HG03045 (cell line): ENCODE measurements at regions not wholly inside any gene's neighbourhood (a gene's known extent, or its start where the extent isn't known, plus 50 kb on each side); places are given as distances from the start of the nearest gene placed in this dataset.

Experiments used
- ATAC-seq: cut with Tn5 transposase; IDR thresholded peaks from one replicate; pipeline ENCODE4 v1.9.1; 2021; ENCODE audit warnings: mild to moderate bottlenecking, moderate library complexity; ENCODE audit not compliant: unreplicated experiment

DNA sequence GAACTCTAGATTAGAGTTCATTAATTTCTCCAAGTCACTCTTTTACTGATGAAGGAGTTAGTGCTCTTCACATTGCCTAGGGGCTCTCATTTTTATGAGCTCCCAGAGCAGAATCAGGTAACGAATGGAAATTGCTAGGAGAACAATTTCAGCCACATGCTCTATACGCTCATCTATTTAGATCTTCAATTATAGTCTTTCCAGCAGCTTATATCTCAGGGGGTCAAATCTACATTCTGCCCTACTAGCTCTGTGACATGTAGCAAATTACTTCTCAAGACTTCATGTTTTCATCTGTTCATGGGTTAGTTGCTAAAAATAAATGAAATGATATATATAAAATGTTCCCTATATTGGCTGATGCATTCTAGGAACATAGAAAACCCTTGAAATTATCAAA lies 183.6 kb downstream of the PLPP3 start:
- ATAC-seq: no peak

DNA sequence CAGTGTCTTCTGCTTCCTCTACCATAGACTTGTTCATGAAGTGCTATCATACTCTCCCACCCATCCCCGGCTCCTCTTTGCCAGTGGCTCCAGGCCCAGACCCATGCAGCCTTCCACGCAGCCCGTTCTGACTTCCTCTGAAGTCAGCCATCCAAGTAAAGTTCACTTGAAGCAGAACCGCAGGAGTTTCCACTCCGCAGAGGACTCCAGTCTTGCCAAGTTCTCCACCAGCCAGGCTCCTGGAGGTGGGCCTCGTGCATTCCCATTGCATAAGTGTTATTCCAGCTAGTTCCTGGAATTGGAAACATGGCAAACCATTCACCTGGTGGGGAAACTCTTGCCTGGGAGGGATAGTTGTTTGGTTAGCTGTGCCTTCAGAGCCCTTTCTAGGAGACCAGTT lies 185.1 kb downstream of the PLPP3 start:
- ATAC-seq: no peak

DNA sequence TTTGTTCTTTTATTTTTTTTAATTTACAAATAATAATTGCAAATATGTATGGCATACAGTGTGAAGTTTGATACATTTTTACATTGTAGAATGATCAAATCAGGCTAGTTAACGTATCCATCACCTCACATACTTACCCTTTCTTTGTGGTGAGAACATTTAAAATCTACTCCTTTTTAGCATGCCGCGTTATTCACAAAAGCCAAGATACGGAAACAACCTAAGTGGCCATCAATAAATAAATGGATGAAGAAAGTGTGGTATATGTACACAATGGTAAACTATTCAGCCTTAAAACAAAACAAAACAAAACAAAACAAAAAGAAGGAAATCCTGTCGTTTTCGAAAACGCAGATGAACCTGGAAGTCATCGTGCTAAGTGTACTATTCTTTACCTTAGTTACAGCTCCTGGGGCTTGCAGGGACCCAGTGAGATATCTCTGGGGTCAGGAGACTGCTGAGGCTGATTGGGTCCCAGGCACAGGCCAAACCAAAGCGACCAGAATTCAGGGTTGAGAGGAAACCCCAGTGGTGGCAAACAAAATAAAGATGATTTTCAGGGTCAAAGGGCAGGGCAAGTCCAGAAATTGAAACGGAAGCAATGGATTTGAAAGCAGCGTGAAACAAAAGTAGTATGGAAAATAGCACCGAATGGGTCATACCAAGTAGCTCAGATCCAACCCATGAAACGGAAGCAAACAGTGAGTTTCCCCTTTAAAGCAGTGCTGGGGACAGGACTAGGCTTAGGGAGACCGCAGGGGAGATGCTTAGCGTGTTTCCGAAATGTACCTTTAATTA lies 188.2 kb downstream of the PLPP3 start:
- ATAC-seq: no peak

DNA sequence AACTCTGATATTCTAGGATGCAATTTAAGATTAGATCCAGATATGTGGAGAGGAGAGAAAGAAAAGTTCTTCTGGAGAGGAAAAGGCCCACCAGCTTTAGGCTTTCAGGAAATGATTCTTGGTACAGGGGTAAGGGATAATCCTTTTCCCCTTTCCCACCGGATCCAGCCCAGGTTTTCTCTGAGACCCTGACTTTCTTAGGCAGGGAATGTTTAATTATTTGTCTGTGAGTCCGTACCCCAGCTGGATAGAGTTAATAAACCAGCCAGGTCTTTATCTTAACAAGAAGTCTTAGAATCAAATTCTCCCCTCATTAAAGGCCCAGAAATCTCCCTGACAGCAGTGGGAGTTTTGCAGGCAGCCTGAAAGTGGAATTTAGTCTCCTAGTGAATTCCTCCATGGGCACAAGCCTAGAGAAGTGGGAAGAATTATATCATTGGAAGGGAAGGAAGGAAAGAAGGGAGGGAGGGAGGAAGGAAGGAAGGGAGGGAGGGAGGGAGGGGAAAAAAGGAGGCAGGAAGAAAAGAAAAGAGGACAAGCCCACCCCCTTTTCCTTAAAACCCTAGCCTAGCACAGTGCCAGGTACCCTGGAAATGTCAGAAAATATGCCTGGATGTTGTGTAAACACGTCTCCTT lies 189.0 kb downstream of the PLPP3 start:
- ATAC-seq: no peak

DNA sequence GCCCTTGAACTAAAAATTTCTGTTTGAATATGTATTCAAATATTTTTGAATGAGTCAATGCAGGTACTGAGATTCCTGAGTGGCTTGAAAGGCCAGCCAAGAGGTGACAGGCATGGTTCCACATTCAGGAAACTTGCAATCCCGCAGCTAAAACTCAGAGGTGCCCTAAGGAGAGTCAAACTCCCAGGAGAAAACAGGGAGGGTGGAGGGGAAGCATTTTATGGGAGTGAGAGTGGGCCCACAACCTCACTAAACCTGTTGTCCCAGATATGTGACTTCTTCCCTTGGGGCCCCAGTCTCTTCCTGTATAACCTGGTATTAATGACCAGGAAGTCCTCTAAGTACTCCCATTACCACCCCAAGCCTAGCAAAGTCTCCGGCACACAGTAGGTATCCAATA lies 189.6 kb downstream of the PLPP3 start:
- ATAC-seq: no peak

DNA sequence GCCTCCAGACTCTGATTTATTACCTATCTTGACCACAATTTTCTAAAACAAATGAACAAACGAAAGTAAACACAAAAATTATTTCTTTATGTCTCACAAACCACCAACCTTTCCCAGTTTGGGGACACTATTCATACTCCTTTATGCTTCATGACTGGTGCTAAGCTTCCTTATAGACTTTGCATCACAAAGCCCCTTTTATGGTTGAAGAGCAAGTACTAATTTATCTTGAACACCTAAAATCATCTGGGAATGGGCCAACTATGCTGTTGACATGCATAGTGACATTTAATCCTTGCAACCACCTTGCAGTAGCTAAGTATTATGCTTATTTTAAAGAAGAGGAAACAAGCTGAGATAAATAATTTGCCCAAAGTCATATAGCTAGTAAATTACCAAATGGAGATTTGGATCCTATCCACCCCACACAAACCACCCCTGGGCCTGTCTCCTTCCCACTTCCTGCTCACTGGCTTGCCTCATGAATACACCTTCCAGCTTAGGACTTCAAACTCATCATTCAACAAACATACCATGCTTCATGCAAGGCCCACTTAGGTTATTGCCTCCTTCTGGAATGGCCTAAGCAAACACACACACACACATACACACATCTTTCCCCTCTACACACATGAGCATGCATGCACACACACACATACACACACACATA lies 192.2 kb downstream of the PLPP3 start:
- ATAC-seq: no peak

DNA sequence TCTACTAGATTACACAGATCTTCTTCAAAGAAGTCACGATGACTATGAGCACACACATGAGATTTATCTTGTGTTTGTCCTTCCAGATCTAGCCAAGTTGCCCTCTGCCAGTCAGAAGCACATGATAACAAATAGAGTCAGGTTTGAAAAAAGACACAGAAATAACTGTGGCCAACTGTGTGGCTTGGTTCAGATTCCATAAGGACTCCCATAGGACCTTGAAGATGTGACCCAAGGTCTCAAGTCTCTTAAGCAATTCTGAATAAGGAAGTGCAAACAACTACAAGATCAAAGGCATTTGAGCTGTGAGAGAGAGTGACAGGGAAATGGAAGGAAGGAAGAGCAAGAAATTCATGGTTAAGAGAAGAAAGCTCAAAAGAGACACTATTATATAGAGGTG lies 194.0 kb downstream of the PLPP3 start:
- no peak for ATAC-seq

DNA sequence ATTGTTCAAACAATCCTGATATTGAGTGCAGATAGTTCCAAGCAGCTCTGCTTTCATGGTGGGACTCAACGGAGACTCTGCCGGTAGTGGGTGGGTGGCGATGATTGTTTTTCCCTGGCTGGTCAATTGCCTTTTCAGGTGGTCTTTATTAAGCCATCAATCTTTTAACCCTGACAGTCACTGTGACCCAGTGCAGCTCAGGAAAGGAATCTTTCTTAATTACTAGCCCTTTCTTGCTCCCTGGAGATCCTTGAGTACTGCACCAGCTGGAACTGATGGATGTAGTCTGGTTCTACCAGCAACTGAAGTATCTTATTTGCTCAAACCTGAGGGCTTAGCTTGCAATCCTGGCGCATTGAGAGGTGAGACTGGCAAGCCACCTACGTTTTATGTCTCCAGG lies 196.4 kb downstream of the PLPP3 start:
- ATAC-seq: no peak

DNA sequence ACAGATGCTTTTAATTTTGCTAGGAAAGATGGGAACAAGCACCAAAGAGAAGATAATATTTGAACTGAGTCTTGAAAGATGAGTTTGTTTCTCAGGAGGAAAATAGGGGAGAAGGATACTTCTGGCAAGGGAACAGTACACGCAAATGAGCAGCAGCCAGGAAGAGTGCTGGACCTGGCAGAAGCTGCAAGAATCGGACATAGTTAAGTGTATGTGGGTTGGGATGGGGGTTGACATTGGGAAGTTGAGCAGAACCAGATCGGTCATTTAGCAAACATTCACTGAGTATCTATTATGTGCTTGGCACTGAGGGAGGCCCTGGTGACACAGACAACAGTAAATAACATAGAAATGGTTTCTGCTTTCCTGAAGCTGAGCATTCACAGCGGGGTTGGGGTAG lies 198.8 kb downstream of the PLPP3 start:
- no peak for ATAC-seq

DNA sequence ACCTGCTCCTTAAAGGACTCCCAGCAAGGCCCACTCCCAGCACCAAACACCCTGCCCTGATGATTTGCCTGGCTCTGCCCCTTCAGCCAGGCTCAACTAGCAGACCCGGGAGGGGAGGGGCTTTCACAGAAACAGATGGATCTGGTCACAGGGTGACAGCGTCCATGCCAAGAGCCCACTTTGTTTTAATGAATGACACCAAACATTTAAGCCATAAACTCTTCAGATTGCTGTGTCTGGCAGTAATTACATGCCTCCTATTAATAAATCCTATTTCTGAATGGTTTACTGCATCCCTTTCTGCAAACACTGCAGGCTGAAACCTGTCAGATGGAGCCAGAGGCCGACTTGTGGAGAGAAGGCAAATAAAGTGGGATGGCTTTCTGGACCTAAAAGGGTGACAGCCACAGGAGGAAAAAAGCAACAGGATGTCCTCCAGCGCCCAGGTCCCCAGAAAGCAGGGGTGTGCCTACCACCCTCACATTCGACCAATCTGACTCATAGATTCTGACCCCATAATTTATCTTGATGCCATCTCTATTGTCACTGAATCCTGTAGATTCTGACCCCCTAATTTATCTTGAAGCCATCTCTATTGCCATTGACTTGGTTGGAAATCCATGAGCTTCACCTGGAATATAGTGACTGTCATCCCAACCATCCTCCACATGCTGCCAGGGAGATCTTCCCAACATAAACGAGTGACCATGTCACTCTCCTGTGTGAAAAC lies 200.9 kb downstream of the PLPP3 start:
- no peak for ATAC-seq

DNA sequence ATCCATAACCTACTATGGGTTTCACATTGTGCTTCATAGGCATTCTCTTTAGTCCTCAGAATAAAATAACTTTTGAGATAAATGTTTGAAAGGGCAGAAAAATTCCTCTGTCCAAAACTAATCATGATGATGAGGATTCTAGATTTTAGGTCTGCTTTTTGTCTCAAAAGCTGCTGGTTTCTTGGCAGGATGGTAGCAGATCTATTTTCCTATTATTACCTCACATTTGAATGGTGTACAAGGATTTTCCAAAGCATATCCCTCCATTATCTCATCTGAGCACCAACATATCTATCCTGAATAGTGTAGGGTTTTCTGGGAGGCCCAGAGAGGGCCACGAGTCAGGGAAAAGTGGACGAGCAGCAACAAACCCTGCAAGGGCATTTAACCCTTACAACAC lies 201.9 kb downstream of the PLPP3 start:
- no peak for ATAC-seq

DNA sequence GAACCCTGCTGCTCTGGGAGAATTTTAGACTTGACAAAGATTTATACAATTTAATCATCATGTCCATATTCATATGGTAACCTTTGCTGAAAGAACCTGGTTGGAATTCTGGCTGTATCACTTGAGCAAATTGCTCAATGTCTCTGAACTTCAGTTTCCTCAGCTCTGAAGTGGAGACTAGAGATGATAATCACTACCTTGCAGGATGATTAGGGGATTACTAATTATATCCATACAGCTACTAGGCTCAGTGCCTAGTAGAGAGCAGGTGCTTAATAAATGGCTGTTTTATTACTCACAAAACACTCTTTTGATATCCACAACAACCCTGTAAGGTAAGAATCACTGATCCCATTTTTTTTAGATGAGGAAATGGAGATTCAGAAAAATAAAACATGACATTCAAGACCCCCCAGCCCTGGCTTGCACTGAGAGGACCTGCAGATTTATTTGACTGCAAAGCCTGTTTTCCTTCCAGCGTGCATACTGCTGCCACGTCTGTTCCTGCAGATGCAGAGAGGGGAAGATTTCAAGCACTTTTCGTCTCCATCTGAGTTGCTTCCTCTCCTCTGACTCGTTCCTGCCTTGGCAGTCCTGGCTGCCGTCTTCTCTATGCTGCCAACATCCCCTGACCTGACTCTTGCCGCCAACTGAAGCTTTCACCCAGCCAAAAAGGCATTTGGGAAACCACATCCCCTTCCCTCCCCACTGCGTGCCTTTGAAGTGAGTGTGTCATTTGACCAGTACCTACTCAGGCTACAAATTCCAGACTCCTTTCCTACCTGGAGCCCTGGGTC lies 203.0 kb downstream of the PLPP3 start:
- no peak for ATAC-seq

DNA sequence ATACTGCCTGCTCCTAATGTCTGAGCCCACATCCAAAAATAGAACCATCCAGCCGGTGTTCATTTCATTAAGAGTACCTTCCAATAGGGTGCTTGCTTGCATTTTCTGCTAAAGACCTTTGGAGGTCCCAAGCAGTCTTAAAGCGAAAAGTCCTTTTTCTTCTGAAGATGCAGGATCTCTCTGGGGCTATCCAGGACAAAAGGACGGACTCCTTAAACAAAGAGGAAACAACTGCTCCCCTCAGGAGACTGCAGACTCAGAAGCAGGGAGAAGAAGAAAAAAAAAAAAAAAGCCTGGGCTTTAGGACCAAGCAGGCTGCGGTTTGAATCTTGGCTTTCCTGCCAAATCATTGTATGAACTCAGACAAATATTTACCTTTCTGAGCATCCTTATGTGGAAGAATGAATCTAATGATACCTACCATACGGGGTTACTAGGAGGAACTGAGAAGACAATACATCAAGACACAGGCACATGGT lies 204.0 kb downstream of the PLPP3 start:
- no peak for ATAC-seq

DNA sequence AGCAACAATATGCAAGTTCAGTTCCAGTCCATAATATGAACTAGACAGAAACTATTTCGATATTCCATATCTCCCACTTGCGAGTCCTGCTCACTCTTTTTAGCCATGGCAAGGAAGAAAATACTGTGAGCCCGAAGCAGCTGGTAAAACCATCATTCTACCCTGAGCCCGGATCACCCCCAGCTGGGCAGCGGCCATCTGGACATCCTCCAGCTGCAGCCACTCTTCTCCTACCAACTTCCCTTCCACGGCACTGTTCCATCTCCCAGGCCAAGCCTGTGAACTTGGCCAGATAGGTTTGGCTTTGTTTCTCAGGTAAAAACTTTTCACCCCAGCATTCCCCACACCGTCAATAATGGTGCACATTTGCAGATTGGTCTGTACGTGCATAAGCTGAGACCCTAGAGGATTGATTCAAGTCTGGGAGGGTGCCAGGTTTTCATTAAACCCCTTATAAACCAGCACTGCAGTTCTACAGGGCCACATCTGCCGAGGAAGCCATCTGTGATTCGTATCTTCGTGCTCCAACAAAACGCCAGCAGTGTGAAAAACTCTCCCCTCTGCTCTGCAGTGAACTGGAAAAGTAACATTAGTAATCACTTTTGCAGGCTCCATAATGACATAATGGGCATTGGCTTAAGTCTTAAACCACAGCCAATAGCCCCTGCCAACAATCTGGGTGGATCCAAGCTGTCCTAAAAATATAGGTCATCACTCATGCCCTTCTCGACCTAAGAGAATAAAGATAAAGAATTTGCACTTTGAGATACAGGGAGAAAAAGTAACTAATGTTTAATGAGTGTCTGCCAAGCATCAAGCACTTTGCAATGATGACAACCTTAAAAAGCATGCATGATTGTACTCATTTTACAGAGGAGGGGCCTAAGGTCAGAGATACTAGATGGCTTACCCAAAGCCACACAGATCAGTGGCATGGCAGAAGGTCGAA lies 205.1 kb downstream of the PLPP3 start:
- no peak for ATAC-seq

DNA sequence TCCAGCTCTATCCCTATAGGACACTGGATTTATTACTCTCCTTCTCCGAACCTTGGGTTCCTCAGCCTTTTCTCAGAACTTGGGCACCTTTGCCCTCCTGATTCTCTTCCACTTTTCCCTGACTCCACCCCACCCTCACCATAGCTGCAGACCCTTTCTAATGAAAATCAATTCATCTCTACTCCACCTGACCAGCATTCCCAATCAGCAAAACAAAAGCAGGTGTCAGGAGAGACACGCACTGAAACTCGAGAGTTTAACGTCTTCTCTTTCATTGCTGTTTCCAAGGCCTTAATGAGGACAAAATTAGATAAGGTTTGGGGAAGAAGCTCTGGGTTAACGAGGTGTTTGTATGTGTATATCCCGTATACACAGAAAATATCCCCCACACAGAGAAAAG lies 208.8 kb downstream of the PLPP3 start:
- no peak for ATAC-seq

DNA sequence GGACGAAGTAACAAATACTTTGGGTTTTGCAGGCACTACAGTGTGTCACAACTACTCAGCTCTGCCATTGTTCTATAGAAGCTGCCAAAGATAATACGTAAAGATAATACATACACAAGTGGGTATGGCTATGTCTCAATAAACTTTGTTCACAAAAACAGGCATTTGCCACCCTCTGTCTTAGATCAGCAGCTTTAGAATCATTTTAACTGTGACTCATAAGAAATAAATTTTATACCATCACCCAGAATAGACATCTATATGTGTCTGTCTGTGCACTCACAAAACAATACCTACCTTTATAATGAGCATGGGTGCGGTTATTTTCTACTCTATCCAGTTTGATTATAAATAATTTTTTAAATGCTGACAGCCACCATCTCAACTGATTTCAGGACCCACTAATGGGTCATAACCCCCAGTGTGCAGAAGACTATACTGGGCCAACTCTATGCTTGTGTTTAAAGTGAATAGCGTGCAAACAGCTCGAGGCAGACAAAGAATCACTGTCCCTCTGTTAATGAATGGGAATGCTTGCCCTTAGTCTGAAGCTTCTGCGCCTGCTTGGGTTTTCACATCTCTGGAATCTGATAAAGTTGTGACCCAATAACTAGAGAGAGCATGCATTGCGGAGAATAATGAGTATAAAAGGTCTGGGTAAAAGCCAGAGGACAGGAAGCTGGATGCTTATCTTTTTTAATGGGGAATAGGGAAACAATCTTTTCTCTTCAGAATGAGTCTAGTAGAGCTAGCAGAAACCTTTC lies 216.2 kb downstream of the PLPP3 start:
- no peak for ATAC-seq

DNA sequence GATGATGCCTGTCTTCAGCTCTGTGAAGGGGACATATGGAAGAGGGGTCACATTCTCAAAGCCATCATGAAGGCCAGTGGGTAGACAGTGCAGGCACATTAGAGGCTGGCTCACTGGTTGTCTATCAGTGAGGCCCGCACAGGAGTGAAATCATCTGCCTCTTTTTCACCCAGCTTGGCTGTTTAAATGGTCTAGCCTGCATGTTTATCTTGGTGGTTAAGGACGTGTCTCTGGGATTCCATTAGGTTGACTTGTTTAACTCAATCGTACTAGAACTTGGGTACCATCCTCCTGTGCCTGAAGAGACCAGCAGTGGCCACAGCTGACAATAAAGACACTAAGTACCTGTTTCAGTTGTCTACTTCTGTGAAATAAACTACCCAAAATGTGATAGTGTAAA lies 219.3 kb downstream of the PLPP3 start:
- no peak for ATAC-seq

DNA sequence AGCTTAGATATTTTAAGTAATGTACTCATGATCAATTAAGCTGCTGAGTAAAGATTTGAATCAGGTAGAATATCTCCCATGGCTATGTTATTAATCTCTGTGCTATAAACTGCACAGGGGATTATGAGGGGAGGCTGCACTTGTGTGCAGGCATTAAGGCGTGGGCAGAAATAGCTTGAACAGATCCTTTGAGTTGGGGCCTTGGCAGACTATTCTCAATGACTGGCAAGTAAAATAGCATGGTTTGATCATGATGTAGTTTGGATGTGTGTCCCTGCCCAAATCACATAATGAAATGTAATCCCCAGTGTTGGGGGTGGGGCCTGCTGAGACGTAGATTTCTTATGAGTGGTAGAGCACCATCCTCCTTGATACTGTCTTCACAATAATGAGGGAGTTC lies 220.3 kb downstream of the PLPP3 start:
- no peak for ATAC-seq
